GM23338 (cell line): ENCODE measurements at regions not wholly inside any gene's neighbourhood (a gene's known extent, or its start where the extent isn't known, plus 50 kb on each side); places are given as distances from the start of the nearest gene placed in this dataset.
A peak's percentile ranks its signal among the peaks of the same experiment; 100 is the strongest.

Experiments used
- ATAC-seq: fragments of 200-7000 bp; cut with Tn5 transposase; 3 replicates; pipeline ENCODE4 v1.9.1; 2020
- DNase-seq: peaks from one replicate; pipeline ENCODE4 v3.0.0-alpha.2; 2015; ENCODE audit warnings: low spot score
- H2AFZ ChIP-seq: fragments of 200-600 bp; sonication (generic); 2 replicates; pipeline ENCODE4 v1.8.0; 2016; ENCODE audit warnings: antibody characterized with exemption, mild to moderate bottlenecking, moderate library complexity
- H3F3A ChIP-seq: fragments of 200-600 bp; sonication (generic); replicated peaks from 2 replicates; pipeline ENCODE4 v1.8.0; 2017; ENCODE audit warnings: antibody characterized with exemption, mixed run types, low read depth
- H3K27ac ChIP-seq: fragments of 200-600 bp; sonication (generic); 2 replicates; pipeline ENCODE4 v1.6.1; 2016; ENCODE audit warnings: low read depth
- H3K27me3 ChIP-seq: fragments of 200-600 bp; sonication (generic); 2 replicates; pipeline ENCODE4 v1.8.0; 2016; ENCODE audit warnings: mild to moderate bottlenecking, mixed run types, moderate library complexity; ENCODE audit not compliant: insufficient read depth
- H3K36me3 ChIP-seq: fragments of 200-600 bp; sonication (generic); 2 replicates; pipeline ENCODE4 v1.8.0; 2016; ENCODE audit warnings: mild to moderate bottlenecking; ENCODE audit not compliant: insufficient read depth
- H3K4me1 ChIP-seq: fragments of 200-600 bp; sonication (generic); 2 replicates; pipeline ENCODE4 v1.8.0; 2016; ENCODE audit warnings: mild to moderate bottlenecking, moderate library complexity; ENCODE audit not compliant: insufficient read depth
- H3K4me2 ChIP-seq: fragments of 200-600 bp; sonication (generic); 2 replicates; pipeline ENCODE4 v1.7.1; 2017; ENCODE audit warnings: mixed run types
- H3K4me3 ChIP-seq: fragments of 200-600 bp; sonication (generic); 2 replicates; pipeline ENCODE4 v1.6.1; 2016; ENCODE audit warnings: mixed run types
- H3K79me2 ChIP-seq: fragments of 200-600 bp; sonication (generic); replicated peaks from 2 replicates; pipeline ENCODE4 v1.8.0; 2017; ENCODE audit warnings: mild to moderate bottlenecking; ENCODE audit not compliant: insufficient read depth
- H3K9me2 ChIP-seq: fragments of 200-600 bp; sonication (generic); 2 replicates; pipeline ENCODE4 v1.8.0; 2017; ENCODE audit not compliant: insufficient read depth
- H4K20me1 ChIP-seq: fragments of 200-600 bp; sonication (generic); replicated peaks from 2 replicates; pipeline ENCODE4 v1.8.0; 2017; ENCODE audit warnings: mild to moderate bottlenecking; ENCODE audit not compliant: insufficient read depth
- H3K27ac Mint-ChIP-seq: 2 replicates; pipeline ENCODE4 v1.8.0; 2020; ENCODE audit warnings: inconsistent platforms, mild to moderate bottlenecking, moderate library complexity, mixed read lengths
- H3K27me3 Mint-ChIP-seq: 3 replicates; pipeline ENCODE4 v1.8.0; 2022; ENCODE audit warnings: low read depth, mild to moderate bottlenecking, moderate library complexity, mixed read lengths, inconsistent platforms; ENCODE audit not compliant: insufficient read depth, poor library complexity
- H3K36me3 Mint-ChIP-seq: 3 replicates; pipeline ENCODE4 v1.8.0; 2021; ENCODE audit warnings: low read depth, mild to moderate bottlenecking, inconsistent platforms, moderate library complexity, mixed read lengths
- H3K4me1 Mint-ChIP-seq: 3 replicates; pipeline ENCODE4 v1.8.0; 2020; ENCODE audit warnings: mild to moderate bottlenecking, inconsistent platforms, mixed read lengths
- H3K4me3 Mint-ChIP-seq: 3 replicates; pipeline ENCODE4 v1.8.0; 2021; ENCODE audit warnings: moderate library complexity, mild to moderate bottlenecking, inconsistent platforms, mixed read lengths
- H3K9me3 Mint-ChIP-seq: 3 replicates; pipeline ENCODE4 v1.8.0; 2020; ENCODE audit warnings: moderate library complexity, mild to moderate bottlenecking, inconsistent platforms, mixed read lengths
- CREB1 ChIP-seq: fragments of 250-450 bp; sonication (Bioruptor Pico); IDR thresholded peaks from 2 replicates; pipeline ENCODE4 v1.5.0; 2020; ENCODE audit warnings: low read depth, mild to moderate bottlenecking, moderate library complexity
- ETS1 ChIP-seq: IDR thresholded peaks from 2 replicates; pipeline ENCODE4 v1.6.1; 2016; ENCODE audit warnings: antibody characterized with exemption
- EZH2phosphoT487 ChIP-seq: fragments of 200-600 bp; sonication (generic); IDR thresholded peaks from one replicate; pipeline ENCODE4 v1.8.1; 2018; ENCODE audit warnings: antibody characterized with exemption; ENCODE audit not compliant: unreplicated experiment
- NANOG ChIP-seq: IDR thresholded peaks from 2 replicates; pipeline ENCODE4 v1.6.1; 2016; ENCODE audit warnings: antibody characterized with exemption, borderline replicate concordance
- REST ChIP-seq: IDR thresholded peaks from one replicate; pipeline ENCODE4 v1.6.1; 2018; ENCODE audit warnings: antibody characterized with exemption; ENCODE audit not compliant: unreplicated experiment
- STAT1 ChIP-seq: IDR thresholded peaks from one replicate; pipeline ENCODE4 v1.6.1; 2016; ENCODE audit warnings: antibody characterized with exemption; ENCODE audit not compliant: unreplicated experiment
- ZNF114 ChIP-seq: fragments of 250-450 bp; sonication (Bioruptor Pico); IDR thresholded peaks from 2 replicates; pipeline ENCODE4 v1.5.0; 2020; ENCODE audit warnings: mild to moderate bottlenecking, moderate library complexity
- ZNF331 ChIP-seq: fragments of 250-450 bp; sonication (Bioruptor Pico); IDR thresholded peaks from 2 replicates; pipeline ENCODE4 v1.5.0; 2020; ENCODE audit warnings: low read depth, mild to moderate bottlenecking, moderate library complexity
- TF ChIP-seq, protein P1 (sequence below), 2 experiments: fragments of 200-600 bp in 1 of 2; sonication (generic) in 1 of 2; conservative IDR thresholded peaks; 2 replicates each; pipeline versions ENCODE4 v1.5.1 to v1.6.1; 2016 to 2017; ENCODE audit warnings: antibody characterized with exemption in 2 of 2, low read depth in 2 of 2, mild to moderate bottlenecking in 2 of 2, moderate library complexity in 1 of 2

DNA sequence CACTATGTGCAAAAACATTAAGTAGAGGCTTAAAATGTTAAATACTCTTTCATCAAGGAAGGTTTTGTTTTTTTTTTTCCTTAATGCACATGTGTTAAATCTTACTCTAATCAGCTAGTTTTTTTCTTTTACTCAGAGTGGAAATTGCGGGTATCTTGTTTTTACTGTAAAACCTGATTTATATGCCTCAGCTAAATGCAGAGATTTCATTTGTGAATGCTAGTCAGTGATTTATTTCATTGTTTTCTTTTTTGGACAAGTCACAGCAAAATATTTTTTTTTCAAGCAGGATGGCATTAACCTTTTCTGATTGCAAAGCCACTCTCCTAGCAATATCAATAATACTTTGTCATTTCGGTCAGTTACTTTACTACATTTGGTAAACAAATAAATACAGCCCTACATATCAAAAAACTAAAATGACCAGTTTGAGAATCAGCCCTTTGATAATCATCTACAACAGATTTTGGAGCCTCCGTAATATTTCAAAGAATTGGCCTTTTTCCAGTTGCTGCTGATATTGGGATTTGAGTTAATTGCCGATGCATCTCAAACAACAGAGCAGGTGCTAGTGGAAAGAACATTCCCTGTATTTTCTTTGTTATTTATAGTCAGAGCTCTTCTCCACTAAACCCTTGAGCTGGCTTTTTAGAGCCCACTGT is 579.2 kb upstream of the ZNF608 start:
- no peak overlapping the region for H2AFZ ChIP-seq
- no peaks in the 10 kb centered on the region for H3K9me3 Mint-ChIP-seq
- H3K4me1 Mint-ChIP-seq: peaks cover 25% of the 10 kb centered on the region; the same call in 2 of the 3 replicates
- no peaks in the 10 kb centered on the region for H3F3A ChIP-seq
- no peaks in the 10 kb centered on the region; the same call in 1 of the 2 replicates for H3K9me2 ChIP-seq
- no peak overlapping the region for H3K4me3 Mint-ChIP-seq
- H3K27ac Mint-ChIP-seq: 0 out of 2 replicates have a peak overlapping the region, but pooled peaks have one; percentile 27
- no peaks in the 10 kb centered on the region; the same call in 2 of the 3 replicates for H3K36me3 Mint-ChIP-seq
- no peak for DNase-seq
- TF ChIP-seq NANOG (no peak), ETS1 (no peak)
- no peaks in the 10 kb centered on the region for H3K27me3 ChIP-seq
- H3K27me3 Mint-ChIP-seq: peaks cover 2% of the 10 kb centered on the region
- H3K79me2 ChIP-seq: no peaks in the 10 kb centered on the region
- peaks cover 4% of the 10 kb centered on the region; the same call in 1 of the 2 replicates for H3K4me1 ChIP-seq
- no peak for ATAC-seq
- H3K4me3 ChIP-seq: no peak overlapping the region
- no peaks in the 10 kb centered on the region for H3K36me3 ChIP-seq
- H3K4me2 ChIP-seq: no peak overlapping the region
- no peak overlapping the region for H3K27ac ChIP-seq
- no peaks in the 10 kb centered on the region for H4K20me1 ChIP-seq

DNA sequence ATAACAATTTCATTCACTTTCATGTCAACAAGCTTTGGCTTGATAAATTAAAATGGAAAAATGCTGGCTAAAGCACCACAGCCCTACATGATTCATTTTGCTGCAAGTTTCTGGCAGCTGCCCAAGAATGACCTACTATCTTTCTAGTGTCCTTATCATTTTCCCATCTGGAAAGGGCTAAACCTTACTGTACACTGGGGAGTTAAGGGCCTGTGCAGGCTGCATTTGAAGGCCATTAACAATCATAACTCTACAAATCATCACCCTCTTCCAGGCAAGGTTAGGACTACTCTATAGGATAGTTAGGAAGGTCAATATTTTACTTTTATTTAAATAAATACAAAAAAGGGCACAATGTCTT is 579.7 kb upstream of the ZNF608 start:
- no peak overlapping the region for H3K4me3 Mint-ChIP-seq
- DNase-seq: no peak
- H4K20me1 ChIP-seq: no peaks in the 10 kb centered on the region
- TF ChIP-seq NANOG (no peak), REST (no peak), CREB1 (no peak), ZNF114 (CRISPR knock-in tag) (no peak), EZH2phosphoT487 (no peak), ZNF331 (CRISPR knock-in tag) (no peak), STAT1 (no peak)
- TF ChIP-seq, protein P1, sequence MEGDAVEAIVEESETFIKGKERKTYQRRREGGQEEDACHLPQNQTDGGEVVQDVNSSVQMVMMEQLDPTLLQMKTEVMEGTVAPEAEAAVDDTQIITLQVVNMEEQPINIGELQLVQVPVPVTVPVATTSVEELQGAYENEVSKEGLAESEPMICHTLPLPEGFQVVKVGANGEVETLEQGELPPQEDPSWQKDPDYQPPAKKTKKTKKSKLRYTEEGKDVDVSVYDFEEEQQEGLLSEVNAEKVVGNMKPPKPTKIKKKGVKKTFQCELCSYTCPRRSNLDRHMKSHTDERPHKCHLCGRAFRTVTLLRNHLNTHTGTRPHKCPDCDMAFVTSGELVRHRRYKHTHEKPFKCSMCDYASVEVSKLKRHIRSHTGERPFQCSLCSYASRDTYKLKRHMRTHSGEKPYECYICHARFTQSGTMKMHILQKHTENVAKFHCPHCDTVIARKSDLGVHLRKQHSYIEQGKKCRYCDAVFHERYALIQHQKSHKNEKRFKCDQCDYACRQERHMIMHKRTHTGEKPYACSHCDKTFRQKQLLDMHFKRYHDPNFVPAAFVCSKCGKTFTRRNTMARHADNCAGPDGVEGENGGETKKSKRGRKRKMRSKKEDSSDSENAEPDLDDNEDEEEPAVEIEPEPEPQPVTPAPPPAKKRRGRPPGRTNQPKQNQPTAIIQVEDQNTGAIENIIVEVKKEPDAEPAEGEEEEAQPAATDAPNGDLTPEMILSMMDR (conservative IDR thresholded peaks at IDR 0.05; ENCODE audit: low read depth in 2 of 2): no peak
- no peaks in the 10 kb centered on the region; the same call in 1 of the 2 replicates for H3K9me2 ChIP-seq
- H2AFZ ChIP-seq: no peak overlapping the region
- no peaks in the 10 kb centered on the region for H3K9me3 Mint-ChIP-seq
- no peak overlapping the region for H3K4me3 ChIP-seq
- H3K79me2 ChIP-seq: no peaks in the 10 kb centered on the region
- H3K27me3 ChIP-seq: no peaks in the 10 kb centered on the region
- 0 out of 2 replicates have a peak overlapping the region, but pooled peaks have one; percentile 27 for H3K27ac Mint-ChIP-seq
- no peak overlapping the region for H3K4me2 ChIP-seq
- H3K27me3 Mint-ChIP-seq: peaks cover 2% of the 10 kb centered on the region
- H3F3A ChIP-seq: no peaks in the 10 kb centered on the region
- no peaks in the 10 kb centered on the region; the same call in 2 of the 3 replicates for H3K36me3 Mint-ChIP-seq
- ATAC-seq: no peak
- no peaks in the 10 kb centered on the region for H3K36me3 ChIP-seq
- peaks cover 26% of the 10 kb centered on the region for H3K4me1 Mint-ChIP-seq
- H3K27ac ChIP-seq: no peak overlapping the region
- peaks cover 4% of the 10 kb centered on the region; the same call in 1 of the 2 replicates for H3K4me1 ChIP-seq
